ENCODE measurements at regions not wholly inside any gene's neighbourhood (a gene's known extent, or its start where the extent isn't known, plus 50 kb on each side); places are given as distances from the start of the nearest gene placed in this dataset.

DNA sequence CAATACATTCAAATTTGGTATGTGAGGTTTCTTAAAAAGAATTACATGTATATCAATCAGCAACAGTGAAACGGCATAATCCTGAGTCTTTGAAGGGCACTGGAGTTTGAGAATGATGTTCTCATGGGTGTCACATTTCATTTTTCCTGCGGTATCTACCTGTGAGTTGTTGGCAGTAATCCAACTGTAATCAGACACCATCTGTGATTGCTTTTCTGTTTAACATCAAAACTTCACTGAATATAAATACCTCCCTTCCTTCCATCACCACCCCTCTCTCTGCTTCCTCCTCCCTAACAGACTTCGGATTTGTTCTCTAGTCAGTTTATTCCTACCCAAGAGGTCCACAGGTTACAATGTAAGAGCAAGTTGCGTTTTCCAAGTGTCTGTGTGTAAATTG lies 275.2 kb upstream of the PCSK5 start (continued):
- TF ChIP-seq, protein P1, sequence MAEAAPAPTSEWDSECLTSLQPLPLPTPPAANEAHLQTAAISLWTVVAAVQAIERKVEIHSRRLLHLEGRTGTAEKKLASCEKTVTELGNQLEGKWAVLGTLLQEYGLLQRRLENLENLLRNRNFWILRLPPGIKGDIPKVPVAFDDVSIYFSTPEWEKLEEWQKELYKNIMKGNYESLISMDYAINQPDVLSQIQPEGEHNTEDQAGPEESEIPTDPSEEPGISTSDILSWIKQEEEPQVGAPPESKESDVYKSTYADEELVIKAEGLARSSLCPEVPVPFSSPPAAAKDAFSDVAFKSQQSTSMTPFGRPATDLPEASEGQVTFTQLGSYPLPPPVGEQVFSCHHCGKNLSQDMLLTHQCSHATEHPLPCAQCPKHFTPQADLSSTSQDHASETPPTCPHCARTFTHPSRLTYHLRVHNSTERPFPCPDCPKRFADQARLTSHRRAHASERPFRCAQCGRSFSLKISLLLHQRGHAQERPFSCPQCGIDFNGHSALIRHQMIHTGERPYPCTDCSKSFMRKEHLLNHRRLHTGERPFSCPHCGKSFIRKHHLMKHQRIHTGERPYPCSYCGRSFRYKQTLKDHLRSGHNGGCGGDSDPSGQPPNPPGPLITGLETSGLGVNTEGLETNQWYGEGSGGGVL (tag by site-specific recombination; IDR thresholded peaks at IDR 0.05), result 0 out of 2 replicates have a peak, but pooled peaks have one; percentile 40
- no peak for TF ChIP-seq ZNF544 (tag by site-specific recombination; IDR thresholded peaks at IDR 0.05)
- no peak for TF ChIP-seq YY1 (tag by site-specific recombination; IDR thresholded peaks at IDR 0.05)
- TF ChIP-seq ZNF404 (tag by site-specific recombination; IDR thresholded peaks at IDR 0.05), result no peak
- no peak for TF ChIP-seq ZNF266 (tag by site-specific recombination; IDR thresholded peaks at IDR 0.05; ENCODE audit: low read depth)
- TF ChIP-seq YY2 (tag by site-specific recombination; IDR thresholded peaks at IDR 0.05), result no peak
- TF ChIP-seq KLF16 (tag by site-specific recombination; IDR thresholded peaks at IDR 0.05), result no peak
- peak; percentile 67 for TF ChIP-seq SCRT2 (tag by site-specific recombination; IDR thresholded peaks at IDR 0.05)
- no peak for TF ChIP-seq ZNF561 (tag by site-specific recombination; IDR thresholded peaks at IDR 0.05; ENCODE audit: borderline replicate concordance)
- no peak for TF ChIP-seq ZNF221 (tag by site-specific recombination; IDR thresholded peaks at IDR 0.05; ENCODE audit: borderline replicate concordance)
- TF ChIP-seq ZNF629 (tag by site-specific recombination; IDR thresholded peaks at IDR 0.05), result no peak
- no peak for TF ChIP-seq ZFHX2 (tag by site-specific recombination; conservative IDR thresholded peaks at IDR 0.05)
- TF ChIP-seq, protein P2, sequence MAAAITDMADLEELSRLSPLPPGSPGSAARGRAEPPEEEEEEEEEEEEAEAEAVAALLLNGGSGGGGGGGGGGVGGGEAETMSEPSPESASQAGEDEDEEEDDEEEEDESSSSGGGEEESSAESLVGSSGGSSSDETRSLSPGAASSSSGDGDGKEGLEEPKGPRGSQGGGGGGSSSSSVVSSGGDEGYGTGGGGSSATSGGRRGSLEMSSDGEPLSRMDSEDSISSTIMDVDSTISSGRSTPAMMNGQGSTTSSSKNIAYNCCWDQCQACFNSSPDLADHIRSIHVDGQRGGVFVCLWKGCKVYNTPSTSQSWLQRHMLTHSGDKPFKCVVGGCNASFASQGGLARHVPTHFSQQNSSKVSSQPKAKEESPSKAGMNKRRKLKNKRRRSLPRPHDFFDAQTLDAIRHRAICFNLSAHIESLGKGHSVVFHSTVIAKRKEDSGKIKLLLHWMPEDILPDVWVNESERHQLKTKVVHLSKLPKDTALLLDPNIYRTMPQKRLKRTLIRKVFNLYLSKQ (tag by site-specific recombination; IDR thresholded peaks at IDR 0.05; ENCODE audit: borderline replicate concordance), result no peak
- TF ChIP-seq WT1 (tag by site-specific recombination; IDR thresholded peaks at IDR 0.05), result peak; percentile 81
- TF ChIP-seq TCF7L2 (IDR thresholded peaks at IDR 0.05; ENCODE audit: borderline replicate concordance, low read depth, low read length), result no peak
- TF ChIP-seq KLF8 (tag by site-specific recombination; IDR thresholded peaks at IDR 0.05), result 0 out of 2 replicates have a peak, but pooled peaks have one; percentile 46
- TF ChIP-seq ZNF23 (tag by site-specific recombination; IDR thresholded peaks at IDR 0.05; ENCODE audit: borderline replicate concordance), result no peak
- TF ChIP-seq TRIM28 (IDR thresholded peaks at IDR 0.05; ENCODE audit: borderline replicate concordance, low read length), result no peak
- no peak for TF ChIP-seq ZNF311 (tag by site-specific recombination; IDR thresholded peaks at IDR 0.05; ENCODE audit: borderline replicate concordance)
- TF ChIP-seq ZNF843 (tag by site-specific recombination; IDR thresholded peaks at IDR 0.05), result 0 out of 2 replicates have a peak, but pooled peaks have one; percentile 34
- peak; percentile 27; the same call in 1 of the 2 replicates for TF ChIP-seq SCRT1 (tag by site-specific recombination; IDR thresholded peaks at IDR 0.05; ENCODE audit: borderline replicate concordance)

DNA sequence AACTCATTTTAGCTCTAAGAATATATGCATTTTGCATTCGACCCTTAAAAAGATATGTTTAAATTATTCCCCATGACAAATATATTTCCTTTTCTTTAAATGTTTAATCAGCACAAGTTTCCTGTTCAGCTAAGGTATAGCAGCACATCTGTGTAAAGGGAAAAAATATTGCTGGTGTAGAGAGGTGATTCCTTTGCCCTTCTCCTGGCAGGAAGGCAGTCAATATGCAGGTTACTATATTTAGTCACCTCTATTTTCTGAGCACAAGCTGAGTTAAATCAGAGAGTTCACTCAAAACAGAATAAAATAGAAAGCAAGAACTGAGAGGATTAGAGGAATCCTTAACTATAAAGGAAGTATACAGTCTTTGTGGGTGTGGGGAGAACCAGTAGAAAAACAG lies 274.4 kb upstream of the PCSK5 start:
- CTCF ChIA-PET, result interaction anchor here (1.0 kb wide), 1 partner anchor 29 kb away, joined by 3 read pairs; no protein-coding TSS in a partner anchor
- H3K4me1 ChIP-seq (ENCODE audit: control insufficient read depth, insufficient read depth, low read length), result peaks cover 3% of the 10 kb centered on the region; the same call in 1 of the 2 replicates

More for the DNA sequence above, 274.4 kb upstream of the PCSK5 start:
- POLR2A ChIA-PET, result no interaction called here
- TF ChIP-seq, protein P3, sequence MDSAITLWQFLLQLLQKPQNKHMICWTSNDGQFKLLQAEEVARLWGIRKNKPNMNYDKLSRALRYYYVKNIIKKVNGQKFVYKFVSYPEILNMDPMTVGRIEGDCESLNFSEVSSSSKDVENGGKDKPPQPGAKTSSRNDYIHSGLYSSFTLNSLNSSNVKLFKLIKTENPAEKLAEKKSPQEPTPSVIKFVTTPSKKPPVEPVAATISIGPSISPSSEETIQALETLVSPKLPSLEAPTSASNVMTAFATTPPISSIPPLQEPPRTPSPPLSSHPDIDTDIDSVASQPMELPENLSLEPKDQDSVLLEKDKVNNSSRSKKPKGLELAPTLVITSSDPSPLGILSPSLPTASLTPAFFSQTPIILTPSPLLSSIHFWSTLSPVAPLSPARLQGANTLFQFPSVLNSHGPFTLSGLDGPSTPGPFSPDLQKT (IDR thresholded peaks at IDR 0.05; ENCODE audit: borderline replicate concordance, low read depth, low read length), result no peak
- TF ChIP-seq ZNF146 (tag by site-specific recombination; IDR thresholded peaks at IDR 0.05), result no peak
- no peak overlapping the region for H3K4me3 ChIP-seq (ENCODE audit: low read depth, low read length)
- no peaks in the 10 kb centered on the region for H3K9me3 ChIP-seq (ENCODE audit: control insufficient read depth, insufficient read depth, low read depth, low read length)
- no peak overlapping the region for H3K27ac ChIP-seq (ENCODE audit: extremely low read depth, low read depth, low read length)
- H3K36me3 ChIP-seq (ENCODE audit: control insufficient read depth in 2 of 2, insufficient read depth in 1 of 2, low read length in 2 of 2), result no peaks in the 10 kb centered on the region

Measured in HEK293 (cell line).